Limb (tissue), 2 donors: ENCODE measurements at regions not wholly inside any gene's neighbourhood (a gene's known extent, or its start where the extent isn't known, plus 50 kb on each side); places are given as distances from the start of the nearest gene placed in this dataset.
"Not testable (repeated sequence)": the region's sequence is repeated elsewhere in the genome, so short reads cannot be mapped to it uniquely, and the experiment has no call there.

ENCODE experiments used
- DNase-seq, 2 donors: peaks; one replicate each; pipeline ENCODE4 v3.0.0-alpha.2; 2016; ENCODE audit errors: extremely low spot score in 2 of 2

GRCh38 chr6:71360556-71361335 lies 72.1 kb downstream of the OGFRL1 start:
- DNase-seq: not testable (repeated sequence)

- no peak for DNase-seq
Measured at GRCh38 chr6:71364889-71365542, 76.4 kb downstream of the OGFRL1 start.

- no peak for DNase-seq
Measured at GRCh38 chr6:71367756-71368155, 79.1 kb downstream of the OGFRL1 start.

GRCh38 chr6:71368284-71368683 lies 79.7 kb downstream of the OGFRL1 start:
- no peak for DNase-seq

- no peak for DNase-seq
Measured at GRCh38 chr6:71371559-71371958, 82.9 kb downstream of the OGFRL1 start.

GRCh38 chr6:71373943-71374342 lies 85.3 kb downstream of the OGFRL1 start:
- DNase-seq: no peak

GRCh38 chr6:71375676-71376075 lies 87.1 kb downstream of the OGFRL1 start:
- no peak for DNase-seq

GRCh38 chr6:71376830-71377229 lies 88.2 kb downstream of the OGFRL1 start:
- DNase-seq: no peak

GRCh38 chr6:71383476-71383875 lies 94.9 kb downstream of the OGFRL1 start:
- no peak for DNase-seq

GRCh38 chr6:71383901-71384489 lies 95.4 kb downstream of the OGFRL1 start:
- DNase-seq: peak in 1 of 2 donors; percentile 56

GRCh38 chr6:71385111-71385822 lies 96.7 kb downstream of the OGFRL1 start:
- DNase-seq: no peak

GRCh38 chr6:71386215-71386614 lies 97.6 kb downstream of the OGFRL1 start:
- DNase-seq: no peak

GRCh38 chr6:71387179-71387578 lies 98.6 kb downstream of the OGFRL1 start:
- no peak for DNase-seq

- no peak for DNase-seq
Measured at GRCh38 chr6:71388068-71388744, 99.6 kb downstream of the OGFRL1 start.

GRCh38 chr6:71388856-71389527 lies 100.4 kb downstream of the OGFRL1 start:
- DNase-seq: no peak

GRCh38 chr6:71391126-71391525 lies 102.5 kb downstream of the OGFRL1 start:
- no peak for DNase-seq

GRCh38 chr6:71392276-71392675 lies 103.7 kb downstream of the OGFRL1 start:
- no peak for DNase-seq

- no peak for DNase-seq
Measured at GRCh38 chr6:71393471-71393870, 104.9 kb downstream of the OGFRL1 start.

GRCh38 chr6:71393981-71394432 lies 105.4 kb downstream of the OGFRL1 start:
- DNase-seq: no peak

GRCh38 chr6:71394926-71395325 lies 106.3 kb downstream of the OGFRL1 start:
- DNase-seq: no peak
